ENCODE measurements at regions not wholly inside any gene's neighbourhood (a gene's known extent, or its start where the extent isn't known, plus 50 kb on each side); places are given as distances from the start of the nearest gene placed in this dataset.

DNA sequence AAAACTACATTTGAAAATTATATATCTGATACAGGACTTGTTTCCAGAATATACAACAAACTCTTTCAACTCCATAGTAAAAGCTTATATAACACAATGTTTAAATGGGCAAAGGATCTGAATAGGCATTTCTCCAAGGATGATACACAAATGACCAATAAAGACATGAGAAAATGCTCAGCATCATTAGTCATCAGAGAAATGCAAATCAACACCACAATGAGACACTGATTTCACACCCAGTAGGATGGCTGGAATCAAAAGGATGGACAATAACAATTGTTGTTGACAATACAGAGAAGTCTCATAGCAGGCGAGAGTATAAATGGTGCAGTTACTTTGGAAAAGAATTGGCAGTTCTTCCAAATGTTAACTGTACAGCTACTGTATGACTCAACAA is 394.9 kb downstream of the BCL11B start:
- FAIRE-seq (no peak), DNase-seq (ENCODE audit: insufficient read length, low spot score) (no peak)
- TF ChIP-seq TAF1 (IDR thresholded peaks at IDR 0.05; ENCODE audit: low read depth, low read length): no peak
- no peak for TF ChIP-seq POU2F2 (IDR thresholded peaks at IDR 0.05; ENCODE audit: low read depth, low read length)
- TF ChIP-seq SPI1 (IDR thresholded peaks at IDR 0.05; ENCODE audit: low read depth, low read length): no peak
- TF ChIP-seq PAX5 (IDR thresholded peaks at IDR 0.05; ENCODE audit: insufficient read depth, low read length, severe bottlenecking): no peak
- no peak for TF ChIP-seq POLR2AphosphoS5 (IDR thresholded peaks at IDR 0.05; ENCODE audit: low read depth, low read length)
- no peak for TF ChIP-seq POLR2A (IDR thresholded peaks at IDR 0.05; ENCODE audit: low read depth, low read length)

DNA sequence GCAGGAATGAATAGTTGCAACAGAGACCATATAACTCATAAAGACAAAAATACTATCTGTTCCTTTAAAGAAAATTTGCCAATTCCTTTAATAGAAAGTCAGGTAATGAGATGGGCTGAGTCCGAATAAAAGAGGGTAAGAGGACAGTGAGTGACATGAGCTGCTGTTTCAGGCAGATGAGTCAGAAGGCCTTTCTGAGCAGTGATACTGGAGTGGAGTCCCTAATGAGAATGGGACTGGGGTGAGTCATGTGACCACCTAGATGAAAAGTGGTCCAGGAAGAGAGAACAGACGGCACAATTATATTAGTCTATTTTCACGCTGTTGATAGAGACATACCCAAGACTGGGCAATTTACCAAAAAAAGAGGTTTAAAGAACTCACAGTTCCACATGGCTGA is 393.7 kb downstream of the BCL11B start:
- no peak for FAIRE-seq
- no peak for TF ChIP-seq POU2F2 (IDR thresholded peaks at IDR 0.05; ENCODE audit: low read depth, low read length)
- DNase-seq (ENCODE audit: insufficient read length, low spot score): no peak

GRCh38 chr14:98886982-98887381 is 385.0 kb downstream of the BCL11B start:
- TF ChIP-seq PAX5 (IDR thresholded peaks at IDR 0.05; ENCODE audit: insufficient read depth, low read length, severe bottlenecking) (no peak), SPI1 (IDR thresholded peaks at IDR 0.05; ENCODE audit: low read depth, low read length) (no peak), POLR2AphosphoS5 (IDR thresholded peaks at IDR 0.05; ENCODE audit: low read depth, low read length) (no peak), POU2F2 (IDR thresholded peaks at IDR 0.05; ENCODE audit: low read depth, low read length) (no peak)
- DNase-seq (ENCODE audit: insufficient read length, low spot score) (no peak), FAIRE-seq (no peak)

- no peak for FAIRE-seq
- DNase-seq (ENCODE audit: insufficient read length, low spot score): no peak
- TF ChIP-seq POU2F2 (IDR thresholded peaks at IDR 0.05; ENCODE audit: low read depth, low read length): no peak
- TF ChIP-seq POLR2A (IDR thresholded peaks at IDR 0.05; ENCODE audit: low read depth, low read length): no peak
- TF ChIP-seq TAF1 (IDR thresholded peaks at IDR 0.05; ENCODE audit: low read depth, low read length): no peak
Observed at GRCh38 chr14:98888281-98888680, 383.7 kb downstream of the BCL11B start.

- TF ChIP-seq SPI1 (IDR thresholded peaks at IDR 0.05; ENCODE audit: low read depth, low read length): no peak
- TF ChIP-seq POLR2AphosphoS5 (IDR thresholded peaks at IDR 0.05; ENCODE audit: low read depth, low read length): no peak
- TF ChIP-seq PAX5 (IDR thresholded peaks at IDR 0.05; ENCODE audit: insufficient read depth, low read length, severe bottlenecking): no peak
- no peak for TF ChIP-seq TAF1 (IDR thresholded peaks at IDR 0.05; ENCODE audit: low read depth, low read length)
- no peak for TF ChIP-seq POLR2A (IDR thresholded peaks at IDR 0.05; ENCODE audit: low read depth, low read length)
- no peak for TF ChIP-seq POU2F2 (IDR thresholded peaks at IDR 0.05; ENCODE audit: low read depth, low read length)
- FAIRE-seq: no peak
- no peak for DNase-seq (ENCODE audit: insufficient read length, low spot score)
Observed at GRCh38 chr14:98888927-98889835, 382.8 kb downstream of the BCL11B start.

DNA sequence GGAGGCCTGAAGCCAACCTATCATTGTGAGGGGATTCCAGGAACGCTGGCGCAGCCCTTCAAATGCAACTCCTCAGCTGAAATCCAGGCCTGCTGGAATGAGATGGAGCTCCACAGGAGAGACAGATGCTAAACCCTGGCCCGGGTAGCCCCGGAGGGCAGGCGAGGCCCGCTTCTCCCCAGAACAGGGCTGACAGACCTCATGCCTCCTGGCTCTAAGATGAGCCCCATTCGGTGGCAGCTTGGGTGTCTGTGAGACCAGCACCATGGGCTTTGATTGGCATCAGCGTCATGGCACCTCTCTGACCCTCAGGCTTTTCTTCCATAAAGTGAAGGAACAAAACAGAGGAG is 382.2 kb downstream of the BCL11B start:
- FAIRE-seq (no peak), DNase-seq (ENCODE audit: insufficient read length, low spot score) (no peak)
- TF ChIP-seq TAF1 (IDR thresholded peaks at IDR 0.05; ENCODE audit: low read depth, low read length) (no peak), POU2F2 (IDR thresholded peaks at IDR 0.05; ENCODE audit: low read depth, low read length) (no peak), POLR2A (IDR thresholded peaks at IDR 0.05; ENCODE audit: low read depth, low read length) (no peak), POLR2AphosphoS5 (IDR thresholded peaks at IDR 0.05; ENCODE audit: low read depth, low read length) (no peak)

GRCh38 chr14:98890556-98891340 is 381.2 kb downstream of the BCL11B start:
- TF ChIP-seq POLR2AphosphoS5 (IDR thresholded peaks at IDR 0.05; ENCODE audit: low read depth, low read length) (no peak), POLR2A (IDR thresholded peaks at IDR 0.05; ENCODE audit: low read depth, low read length) (no peak), SPI1 (IDR thresholded peaks at IDR 0.05; ENCODE audit: low read depth, low read length) (no peak), PAX5 (IDR thresholded peaks at IDR 0.05; ENCODE audit: insufficient read depth, low read length, severe bottlenecking) (no peak), TAF1 (IDR thresholded peaks at IDR 0.05; ENCODE audit: low read depth, low read length) (no peak), POU2F2 (IDR thresholded peaks at IDR 0.05; ENCODE audit: low read depth, low read length) (no peak)
- no peak for DNase-seq (ENCODE audit: insufficient read length, low spot score)
- no peak for FAIRE-seq

- FAIRE-seq (no peak), DNase-seq (ENCODE audit: insufficient read length, low spot score) (no peak)
- TF ChIP-seq POU2F2 (IDR thresholded peaks at IDR 0.05; ENCODE audit: low read depth, low read length) (no peak), SPI1 (IDR thresholded peaks at IDR 0.05; ENCODE audit: low read depth, low read length) (no peak), TAF1 (IDR thresholded peaks at IDR 0.05; ENCODE audit: low read depth, low read length) (no peak), POLR2AphosphoS5 (IDR thresholded peaks at IDR 0.05; ENCODE audit: low read depth, low read length) (no peak), PAX5 (IDR thresholded peaks at IDR 0.05; ENCODE audit: insufficient read depth, low read length, severe bottlenecking) (no peak), POLR2A (IDR thresholded peaks at IDR 0.05; ENCODE audit: low read depth, low read length) (no peak)
Observed at GRCh38 chr14:98893675-98894074, 378.3 kb downstream of the BCL11B start.

GRCh38 chr14:98894600-98894999 is 377.4 kb downstream of the BCL11B start:
- FAIRE-seq: no peak
- no peak for DNase-seq (ENCODE audit: insufficient read length, low spot score)
- no peak for TF ChIP-seq POLR2AphosphoS5 (IDR thresholded peaks at IDR 0.05; ENCODE audit: low read depth, low read length)
- TF ChIP-seq POLR2A (IDR thresholded peaks at IDR 0.05; ENCODE audit: low read depth, low read length): no peak
- TF ChIP-seq SPI1 (IDR thresholded peaks at IDR 0.05; ENCODE audit: low read depth, low read length): no peak
- TF ChIP-seq PAX5 (IDR thresholded peaks at IDR 0.05; ENCODE audit: insufficient read depth, low read length, severe bottlenecking): no peak

DNA sequence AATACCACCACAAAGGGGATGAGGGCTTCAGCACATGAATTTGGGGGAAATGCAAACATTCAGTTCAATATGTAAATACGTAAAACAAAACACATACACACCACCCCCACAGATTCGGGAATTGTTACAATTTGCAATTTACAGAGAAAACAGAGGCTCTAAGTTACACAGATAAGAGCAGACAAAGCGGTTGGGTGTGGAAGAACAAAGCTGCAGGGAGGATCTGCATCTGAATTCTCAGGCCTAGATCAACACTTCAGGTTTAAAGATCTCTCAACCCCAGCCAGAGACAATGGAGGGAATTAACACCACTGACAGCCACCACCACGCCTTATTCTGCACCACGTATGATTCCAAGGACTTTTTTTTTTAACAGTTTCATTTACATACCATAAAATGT is 375.5 kb downstream of the BCL11B start:
- FAIRE-seq (no peak), DNase-seq (ENCODE audit: insufficient read length, low spot score) (no peak)
- TF ChIP-seq POLR2AphosphoS5 (IDR thresholded peaks at IDR 0.05; ENCODE audit: low read depth, low read length) (no peak), PAX5 (IDR thresholded peaks at IDR 0.05; ENCODE audit: insufficient read depth, low read length, severe bottlenecking) (no peak), SPI1 (IDR thresholded peaks at IDR 0.05; ENCODE audit: low read depth, low read length) (no peak), POLR2A (IDR thresholded peaks at IDR 0.05; ENCODE audit: low read depth, low read length) (no peak), TAF1 (IDR thresholded peaks at IDR 0.05; ENCODE audit: low read depth, low read length) (no peak), POU2F2 (IDR thresholded peaks at IDR 0.05; ENCODE audit: low read depth, low read length) (no peak)

Measured in GM12891 (cell line).